ENCODE measurements at regions not wholly inside any gene's neighbourhood (a gene's known extent, or its start where the extent isn't known, plus 50 kb on each side); places are given as distances from the start of the nearest gene placed in this dataset.

- ATAC-seq (ENCODE audit: insufficient number of reproducible peaks, low FRiP score, low read depth) (no peak), DNase-seq (ENCODE audit: low spot score) (no peak)
- H3K4me3 ChIP-seq: no peak overlapping the region
- TF ChIP-seq CTCF (IDR thresholded peaks at IDR 0.05): no peak
- no peaks in the 10 kb centered on the region for H3K4me1 ChIP-seq (ENCODE audit: control insufficient read depth in 1 of 2, low read depth in 2 of 2)
- H3K27me3 ChIP-seq (replicated peaks; ENCODE audit: insufficient read depth): no peaks in the 10 kb centered on the region
- H3K9me3 ChIP-seq: no peaks in the 10 kb centered on the region
- H3K36me3 ChIP-seq: no peaks in the 10 kb centered on the region
- no peak overlapping the region for H3K27ac ChIP-seq
Observed at GRCh38 chr11:107157146-107157808, 139.0 kb upstream of the GUCY1A2 start.

GRCh38 chr11:107151579-107151978 is 133.3 kb upstream of the GUCY1A2 start:
- H3K4me1 ChIP-seq (ENCODE audit: control insufficient read depth in 1 of 2, low read depth in 2 of 2): no peaks in the 10 kb centered on the region
- ATAC-seq (ENCODE audit: insufficient number of reproducible peaks, low FRiP score, low read depth) (no peak), DNase-seq (ENCODE audit: low spot score) (no peak)

GRCh38 chr11:107151158-107151557 is 132.9 kb upstream of the GUCY1A2 start:
- ATAC-seq (ENCODE audit: insufficient number of reproducible peaks, low FRiP score, low read depth): no peak

More at GRCh38 chr11:107151579-107151978, 133.3 kb upstream of the GUCY1A2 start:
- Histone ChIP-seq H3K27ac (no peak overlapping the region), H3K9me3 (no peaks in the 10 kb centered on the region), H3K4me3 (no peak overlapping the region), H3K36me3 (no peaks in the 10 kb centered on the region), H3K27me3 (replicated peaks; ENCODE audit: insufficient read depth) (no peaks in the 10 kb centered on the region)
- no peak for TF ChIP-seq CTCF (IDR thresholded peaks at IDR 0.05)

GRCh38 chr11:107140983-107141382 is 122.7 kb upstream of the GUCY1A2 start:
- no peak for TF ChIP-seq CTCF (IDR thresholded peaks at IDR 0.05)
- ATAC-seq (ENCODE audit: insufficient number of reproducible peaks, low FRiP score, low read depth): no peak

More at GRCh38 chr11:107151158-107151557, 132.9 kb upstream of the GUCY1A2 start:
- Histone ChIP-seq H3K4me1 (ENCODE audit: control insufficient read depth in 1 of 2, low read depth in 2 of 2) (no peaks in the 10 kb centered on the region), H3K9me3 (no peaks in the 10 kb centered on the region), H3K27ac (no peak overlapping the region), H3K36me3 (no peaks in the 10 kb centered on the region), H3K27me3 (replicated peaks; ENCODE audit: insufficient read depth) (no peaks in the 10 kb centered on the region), H3K4me3 (no peak overlapping the region)
- no peak for DNase-seq (ENCODE audit: low spot score)
- no peak for TF ChIP-seq CTCF (IDR thresholded peaks at IDR 0.05)

GRCh38 chr11:107139396-107139795 is 121.1 kb upstream of the GUCY1A2 start:
- Histone ChIP-seq H3K27me3 (replicated peaks; ENCODE audit: insufficient read depth) (no peaks in the 10 kb centered on the region), H3K9me3 (no peaks in the 10 kb centered on the region), H3K27ac (no peak overlapping the region), H3K4me3 (no peak overlapping the region), H3K4me1 (ENCODE audit: control insufficient read depth in 1 of 2, low read depth in 2 of 2) (no peaks in the 10 kb centered on the region), H3K36me3 (no peaks in the 10 kb centered on the region)
- no peak for TF ChIP-seq CTCF (IDR thresholded peaks at IDR 0.05)
- DNase-seq (ENCODE audit: low spot score) (no peak), ATAC-seq (ENCODE audit: insufficient number of reproducible peaks, low FRiP score, low read depth) (no peak)

More at GRCh38 chr11:107140983-107141382, 122.7 kb upstream of the GUCY1A2 start:
- H3K27me3 ChIP-seq (replicated peaks; ENCODE audit: insufficient read depth): no peaks in the 10 kb centered on the region
- no peak overlapping the region for H3K4me3 ChIP-seq
- DNase-seq (ENCODE audit: low spot score): no peak
- H3K4me1 ChIP-seq (ENCODE audit: control insufficient read depth in 1 of 2, low read depth in 2 of 2): no peaks in the 10 kb centered on the region
- H3K27ac ChIP-seq: no peak overlapping the region
- H3K36me3 ChIP-seq: no peaks in the 10 kb centered on the region
- H3K9me3 ChIP-seq: no peaks in the 10 kb centered on the region
